ENCODE measurements at regions not wholly inside any gene's neighbourhood (a gene's known extent, or its start where the extent isn't known, plus 50 kb on each side); places are given as distances from the start of the nearest gene placed in this dataset.

- no peak for TF ChIP-seq CTCF (IDR thresholded peaks at IDR 0.05)
- no peak for TF ChIP-seq POLR2A (IDR thresholded peaks at IDR 0.05)
These were observed 259.7 kb upstream of the MGMT start for GRCh38 chr10:129207297-129207696.

All from ovary (tissue), 3 donors.